ENCODE measurements at regions not wholly inside any gene's neighbourhood (a gene's known extent, or its start where the extent isn't known, plus 50 kb on each side); places are given as distances from the start of the nearest gene placed in this dataset.

DNA sequence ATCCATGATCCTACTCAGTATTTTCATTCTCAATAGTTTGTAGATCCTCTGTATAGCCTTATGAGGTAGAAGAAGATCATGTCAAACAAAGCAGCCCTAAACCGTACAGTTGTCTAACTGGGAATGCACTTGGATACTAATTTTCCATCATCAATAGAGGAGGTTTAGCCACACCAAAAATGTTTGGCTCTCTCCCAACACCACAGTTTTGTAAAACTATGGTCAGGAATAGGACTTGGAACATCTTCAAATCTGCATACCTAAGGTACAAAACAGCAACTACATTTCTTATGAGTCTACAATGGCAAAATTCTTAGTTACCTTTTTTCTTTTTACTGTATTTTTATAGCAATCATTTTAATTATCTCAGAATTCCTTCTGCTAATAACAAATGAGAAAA is 1001.6 kb downstream of the ROBO2 start:
- TF ChIP-seq, protein P1, sequence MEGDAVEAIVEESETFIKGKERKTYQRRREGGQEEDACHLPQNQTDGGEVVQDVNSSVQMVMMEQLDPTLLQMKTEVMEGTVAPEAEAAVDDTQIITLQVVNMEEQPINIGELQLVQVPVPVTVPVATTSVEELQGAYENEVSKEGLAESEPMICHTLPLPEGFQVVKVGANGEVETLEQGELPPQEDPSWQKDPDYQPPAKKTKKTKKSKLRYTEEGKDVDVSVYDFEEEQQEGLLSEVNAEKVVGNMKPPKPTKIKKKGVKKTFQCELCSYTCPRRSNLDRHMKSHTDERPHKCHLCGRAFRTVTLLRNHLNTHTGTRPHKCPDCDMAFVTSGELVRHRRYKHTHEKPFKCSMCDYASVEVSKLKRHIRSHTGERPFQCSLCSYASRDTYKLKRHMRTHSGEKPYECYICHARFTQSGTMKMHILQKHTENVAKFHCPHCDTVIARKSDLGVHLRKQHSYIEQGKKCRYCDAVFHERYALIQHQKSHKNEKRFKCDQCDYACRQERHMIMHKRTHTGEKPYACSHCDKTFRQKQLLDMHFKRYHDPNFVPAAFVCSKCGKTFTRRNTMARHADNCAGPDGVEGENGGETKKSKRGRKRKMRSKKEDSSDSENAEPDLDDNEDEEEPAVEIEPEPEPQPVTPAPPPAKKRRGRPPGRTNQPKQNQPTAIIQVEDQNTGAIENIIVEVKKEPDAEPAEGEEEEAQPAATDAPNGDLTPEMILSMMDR (IDR thresholded peaks at IDR 0.05; ENCODE audit: insufficient read depth, low read length, poor library complexity, severe bottlenecking), result no peak
- TF ChIP-seq EZH2phosphoT487 (conservative IDR thresholded peaks at IDR 0.05; ENCODE audit: low read length), result no peak
